ENCODE measurements at regions not wholly inside any gene's neighbourhood (a gene's known extent, or its start where the extent isn't known, plus 50 kb on each side); places are given as distances from the start of the nearest gene placed in this dataset.

DNA sequence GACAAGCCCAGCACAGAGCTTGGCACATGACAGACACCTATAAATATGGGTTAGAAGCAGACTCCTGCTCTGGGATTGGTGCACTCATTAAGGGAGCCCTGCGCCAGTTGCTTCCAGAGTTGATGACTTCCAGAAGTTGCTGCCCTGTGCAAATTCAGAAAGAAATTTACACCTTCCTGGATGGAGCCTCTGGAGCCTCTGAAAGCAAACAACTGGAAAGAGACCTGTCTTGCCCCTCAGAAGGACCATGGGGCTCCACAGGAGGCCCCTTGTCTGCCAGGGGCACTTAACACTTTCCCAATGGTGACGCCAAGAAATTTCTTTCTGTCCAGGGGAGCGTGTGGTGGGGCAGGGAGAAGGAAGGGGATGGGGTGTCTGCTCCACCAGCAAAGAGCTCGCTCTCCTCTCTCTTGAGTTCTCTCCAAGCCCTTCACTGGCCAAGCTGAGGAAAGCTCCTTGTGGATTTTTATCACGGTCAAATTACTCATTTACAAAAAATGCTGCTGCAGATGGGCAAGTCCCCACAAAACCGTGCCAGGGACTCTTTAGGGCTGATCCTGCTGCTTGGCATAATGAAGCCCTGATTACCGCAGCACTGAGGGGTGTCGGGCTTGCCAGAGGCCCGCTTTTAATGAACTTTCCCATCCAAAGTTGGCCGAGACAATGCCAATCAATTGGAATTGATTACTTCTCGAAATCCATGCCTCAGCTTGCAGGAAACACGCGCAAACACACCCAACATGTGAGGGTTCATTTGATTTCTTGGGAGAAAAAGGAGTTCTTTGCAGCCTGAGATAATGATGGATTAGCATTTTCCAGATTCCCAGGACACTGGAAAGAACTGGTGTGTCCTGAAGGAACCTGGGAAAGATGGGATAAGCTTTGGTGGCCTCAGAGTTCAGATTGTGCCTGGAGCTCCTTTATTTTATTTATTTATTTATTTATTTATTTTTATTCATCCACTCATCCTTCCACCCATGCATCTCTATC is 583.6 kb upstream of the CDH5 start:
- DNase-seq = no peak
- in situ Hi-C loops (cut with MboI; ENCODE audit: low pct_unique_long_range_greater_than_20kb, low sequenced_read_pairs) = no loop called here

DNA sequence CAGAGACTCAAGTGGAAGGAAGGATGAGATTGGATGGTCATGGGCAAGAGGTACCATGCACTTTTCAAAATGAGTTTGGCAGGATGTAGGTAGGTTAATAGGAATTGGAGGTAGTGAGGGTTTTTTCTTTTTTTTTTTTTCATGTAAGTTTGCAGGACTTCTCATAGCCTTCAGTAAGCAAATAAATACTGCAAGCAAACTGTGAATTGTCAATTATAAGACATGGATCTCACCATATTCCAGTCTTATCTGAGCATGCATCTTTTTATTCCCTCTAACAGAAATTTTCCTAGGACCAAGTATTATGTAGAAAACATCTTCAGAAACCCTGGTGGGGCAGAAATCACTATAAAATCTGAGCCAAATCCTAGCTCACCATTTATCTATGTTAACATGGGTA is 584.6 kb upstream of the CDH5 start:
- in situ Hi-C loops (cut with MboI; ENCODE audit: low pct_unique_long_range_greater_than_20kb, low sequenced_read_pairs) = no loop called here
- DNase-seq = no peak

DNA sequence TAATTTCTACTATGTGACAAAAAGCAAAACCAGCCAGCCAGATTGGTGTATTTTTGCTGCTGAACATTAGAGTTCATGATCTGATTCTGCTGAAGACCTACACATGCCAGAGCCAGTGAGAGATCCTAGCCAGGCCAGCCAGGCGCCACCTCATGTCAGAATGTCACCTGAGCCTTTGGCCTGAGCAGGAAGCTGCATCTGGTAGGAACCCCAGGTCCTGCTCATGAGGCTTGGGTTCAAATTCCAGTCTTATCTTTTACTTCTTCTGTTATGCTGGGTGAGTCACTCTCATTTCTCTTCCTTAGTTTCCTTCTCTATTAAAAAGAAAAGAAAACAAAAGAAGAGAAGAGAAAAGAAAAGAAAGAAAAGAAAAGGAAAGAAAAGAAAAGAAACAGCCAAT is 585.1 kb upstream of the CDH5 start:
- in situ Hi-C loops (cut with MboI; ENCODE audit: low pct_unique_long_range_greater_than_20kb, low sequenced_read_pairs) = no loop called here
- DNase-seq = no peak

DNA sequence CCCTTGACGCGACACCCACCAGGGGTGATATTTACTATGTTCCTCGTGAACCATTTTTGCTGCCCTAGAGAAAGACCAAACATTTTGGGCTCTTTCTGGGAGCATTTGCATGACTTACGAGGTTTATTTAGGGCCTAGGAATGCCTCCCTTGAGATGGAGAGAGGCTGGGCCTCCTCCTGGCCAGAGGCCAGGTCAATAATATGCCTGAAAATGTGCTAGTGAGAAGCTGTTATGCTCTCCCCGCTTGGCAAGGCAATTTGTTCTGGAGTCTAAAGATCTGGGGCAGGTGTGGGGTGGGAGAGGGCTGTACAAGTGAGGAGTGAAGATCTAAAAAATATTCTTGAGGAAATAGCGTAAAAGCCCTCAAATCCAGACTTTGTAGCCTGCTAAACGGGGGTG is 587.3 kb upstream of the CDH5 start:
- in situ Hi-C loops (cut with MboI; ENCODE audit: low pct_unique_long_range_greater_than_20kb, low sequenced_read_pairs) = no loop called here
- no peak for DNase-seq

DNA sequence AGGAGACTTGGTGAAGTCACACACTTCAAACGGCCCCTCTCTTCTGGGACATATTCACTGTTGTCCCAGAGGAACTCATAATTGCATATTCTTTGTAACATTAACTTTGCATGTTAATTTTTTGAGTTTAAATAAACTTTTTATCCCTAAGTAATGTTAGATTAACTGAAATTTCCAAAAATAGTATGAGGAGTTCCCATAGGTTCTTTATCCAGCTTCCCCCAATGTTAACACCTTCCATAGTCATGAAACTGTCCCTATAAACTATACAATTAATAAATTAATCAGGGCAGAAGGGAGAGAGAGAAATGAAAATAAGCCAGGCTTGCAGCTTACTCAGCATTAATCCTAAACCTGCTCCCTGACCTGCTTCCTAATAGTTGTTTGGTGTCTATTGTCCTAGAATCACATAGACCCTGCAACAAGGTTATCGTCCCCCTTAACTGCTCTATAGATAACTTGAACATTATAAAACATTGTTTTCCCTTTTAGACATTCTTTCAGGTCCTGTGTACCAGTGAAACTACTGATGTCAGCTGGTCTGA is 589.8 kb upstream of the CDH5 start:
- in situ Hi-C loops (cut with MboI; ENCODE audit: low pct_unique_long_range_greater_than_20kb, low sequenced_read_pairs) = no loop called here
- no peak for DNase-seq

DNA sequence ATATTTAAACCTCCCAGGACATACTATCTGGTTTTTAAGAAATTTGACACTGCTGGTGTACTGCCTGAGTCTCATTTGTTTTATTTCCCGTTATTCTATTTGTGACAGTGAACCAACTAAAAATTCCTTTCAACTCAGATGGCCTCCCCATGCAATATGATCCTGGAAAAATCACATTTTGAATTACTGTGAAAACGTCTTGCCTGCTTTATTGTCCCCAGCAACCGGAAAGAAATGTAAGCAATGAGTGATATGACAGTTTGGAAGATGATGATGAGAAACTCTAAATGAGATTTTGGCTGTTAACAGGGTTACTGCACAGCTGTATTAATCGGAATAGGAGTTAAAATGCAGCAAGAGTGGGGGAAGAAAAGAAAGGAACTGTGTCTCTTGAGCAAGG is 590.7 kb upstream of the CDH5 start:
- DNase-seq = no peak
- in situ Hi-C loops (cut with MboI; ENCODE audit: low pct_unique_long_range_greater_than_20kb, low sequenced_read_pairs) = no loop called here

DNA sequence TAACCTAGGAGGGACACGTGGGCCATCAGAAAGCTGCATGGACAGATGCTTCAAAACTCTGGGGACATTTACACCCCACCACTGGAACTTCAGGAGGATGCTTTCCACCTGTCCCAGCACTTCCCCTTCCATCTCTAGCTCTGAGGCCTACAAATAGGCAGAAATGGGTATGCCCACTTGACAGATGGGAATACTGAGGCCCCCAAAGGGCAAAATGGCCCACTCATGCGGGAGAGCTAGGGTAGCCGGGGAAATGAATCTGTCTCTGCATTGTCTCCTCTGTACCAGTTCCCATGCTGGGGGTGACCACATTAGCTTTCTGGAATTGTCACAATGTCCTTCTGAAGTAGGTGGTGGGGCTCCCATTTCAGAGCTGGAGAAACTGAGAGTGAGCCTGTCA is 592.1 kb upstream of the CDH5 start:
- in situ Hi-C loops (cut with MboI; ENCODE audit: low pct_unique_long_range_greater_than_20kb, low sequenced_read_pairs) = no loop called here
- no peak for DNase-seq

DNA sequence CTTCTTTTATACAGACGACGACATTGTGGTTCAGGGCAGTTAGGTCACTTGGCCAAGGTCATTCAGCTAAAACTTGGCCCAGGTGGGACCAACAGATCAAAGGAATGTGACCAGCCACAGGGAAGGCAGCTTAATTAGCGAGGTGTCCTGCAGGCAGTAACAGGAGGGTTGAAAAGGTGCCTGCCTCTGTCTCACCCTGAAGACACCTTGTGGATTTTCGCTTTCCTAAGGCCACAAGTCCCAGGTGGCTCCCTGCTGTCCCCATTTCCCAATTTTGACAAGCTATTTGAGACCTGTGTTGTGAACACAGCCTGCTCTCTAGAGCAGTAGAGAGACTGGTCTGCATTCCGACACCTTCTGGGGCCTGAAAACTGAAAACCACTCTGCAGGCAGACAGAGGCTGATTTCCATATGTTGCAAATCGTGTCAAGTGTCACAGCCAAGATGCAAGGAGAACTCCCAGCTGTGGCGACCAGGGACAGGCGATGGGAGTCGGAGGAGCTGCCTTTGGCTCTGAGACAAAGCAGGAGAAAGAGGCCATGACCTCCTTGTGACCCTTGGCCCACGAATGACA is 593.1 kb upstream of the CDH5 start:
- no peak for DNase-seq
- in situ Hi-C loops (cut with MboI; ENCODE audit: low pct_unique_long_range_greater_than_20kb, low sequenced_read_pairs) = no loop called here

DNA sequence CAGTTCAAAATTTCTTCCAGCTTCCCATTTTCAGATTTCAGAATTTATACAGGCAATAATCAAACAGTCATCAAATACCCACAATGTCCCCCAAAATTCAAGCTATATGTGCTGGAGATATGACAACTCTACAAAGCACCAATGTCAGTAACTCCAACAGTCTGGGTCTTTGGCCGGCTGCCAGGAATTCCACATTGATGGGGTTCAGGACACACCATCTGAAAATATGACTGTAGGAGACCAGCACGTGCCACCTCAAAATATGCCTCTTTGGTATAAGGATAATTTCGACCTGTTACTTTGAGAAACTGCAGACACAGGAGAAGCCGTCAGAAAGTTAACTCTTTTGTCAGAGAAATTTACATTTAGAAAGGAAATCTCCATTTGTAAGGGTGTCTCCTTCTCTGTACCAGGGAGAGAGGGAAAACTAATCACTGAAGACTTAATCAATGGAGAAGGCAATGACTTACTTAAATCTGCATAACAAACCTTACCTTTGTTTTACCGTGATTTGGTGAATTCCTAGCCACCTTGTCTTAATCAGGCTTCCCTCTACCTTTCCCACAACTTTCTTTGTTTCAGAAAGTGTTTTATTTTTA is 594.3 kb upstream of the CDH5 start:
- DNase-seq = no peak
- in situ Hi-C loops (cut with MboI; ENCODE audit: low pct_unique_long_range_greater_than_20kb, low sequenced_read_pairs) = no loop called here

DNA sequence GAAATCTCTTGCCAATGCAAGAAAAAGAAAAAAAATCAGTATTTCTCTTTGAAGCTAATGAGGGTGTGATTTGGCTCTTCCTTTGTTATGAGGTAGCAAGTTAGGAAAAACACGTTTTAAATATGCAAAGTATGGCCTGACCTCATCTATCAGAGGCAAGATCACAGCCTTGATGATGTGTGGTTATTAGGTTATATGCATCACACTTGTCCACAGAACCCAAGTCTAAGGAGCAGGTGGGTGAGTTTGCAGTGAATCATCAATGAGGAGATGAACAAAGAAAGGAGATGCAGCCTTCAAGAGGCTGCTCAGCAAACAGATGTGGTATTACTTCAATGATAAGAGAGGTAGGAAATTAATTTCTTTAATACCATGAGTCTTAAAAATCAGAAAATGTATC is 594.8 kb upstream of the CDH5 start:
- DNase-seq = no peak

DNA sequence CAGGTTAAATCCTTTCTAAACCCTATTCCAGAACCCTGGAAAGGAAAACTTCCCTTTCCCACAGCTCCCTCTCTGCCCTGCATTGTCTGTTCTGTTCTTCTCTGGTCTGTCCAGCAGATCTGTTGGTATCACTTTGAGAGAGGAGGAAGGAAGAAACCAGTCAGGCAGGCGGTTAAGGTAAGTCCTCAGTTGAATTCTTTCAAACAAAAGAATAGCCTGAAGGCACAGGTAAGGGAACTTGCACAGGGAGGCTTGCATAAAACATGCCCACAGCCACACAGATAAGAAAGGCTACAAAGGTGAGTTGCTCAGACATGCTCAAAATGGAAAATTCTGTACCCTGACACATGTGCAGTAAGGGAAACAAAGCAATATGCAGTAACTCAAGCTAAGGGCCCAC is 595.7 kb upstream of the CDH5 start:
- in situ Hi-C loops (cut with MboI; ENCODE audit: low pct_unique_long_range_greater_than_20kb, low sequenced_read_pairs) = no loop called here
- DNase-seq = no peak

More for the DNA sequence above, 594.8 kb upstream of the CDH5 start:
- in situ Hi-C loops (cut with MboI; ENCODE audit: low pct_unique_long_range_greater_than_20kb, low sequenced_read_pairs) = no loop called here

DNA sequence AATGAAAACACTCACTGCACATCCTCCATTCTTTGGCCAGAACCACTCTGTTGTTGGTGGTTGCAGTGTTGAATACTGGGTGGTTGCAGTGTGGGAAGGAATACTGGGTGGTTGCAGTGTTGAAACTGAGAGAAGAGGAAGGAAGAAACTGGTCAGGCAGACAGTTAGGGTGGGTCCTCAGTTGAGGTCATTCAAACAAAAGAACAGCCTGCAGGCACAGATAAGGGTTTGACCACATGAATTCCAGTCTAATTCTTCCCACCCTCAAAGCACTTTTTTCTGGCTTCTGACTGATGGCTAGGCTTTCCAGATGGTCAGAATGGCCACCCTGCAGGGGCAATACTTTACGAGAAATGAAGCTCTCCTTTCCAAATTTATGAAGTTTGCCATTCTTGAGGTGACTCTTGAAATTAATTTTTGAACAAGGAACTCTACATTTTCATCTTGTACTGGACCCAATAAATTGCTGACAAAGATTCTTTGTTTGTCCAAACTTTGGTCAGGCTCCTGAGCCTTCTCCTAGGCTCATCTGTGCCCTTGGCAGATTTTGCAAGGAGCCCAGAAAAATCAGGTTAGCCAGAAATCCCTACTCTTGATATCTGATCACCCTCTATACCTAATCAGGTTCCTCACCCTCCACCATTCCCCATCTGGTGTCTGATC is 596.6 kb upstream of the CDH5 start:
- peak; percentile 12 for DNase-seq
- in situ Hi-C loops (cut with MboI; ENCODE audit: low pct_unique_long_range_greater_than_20kb, low sequenced_read_pairs) = no loop called here

DNA sequence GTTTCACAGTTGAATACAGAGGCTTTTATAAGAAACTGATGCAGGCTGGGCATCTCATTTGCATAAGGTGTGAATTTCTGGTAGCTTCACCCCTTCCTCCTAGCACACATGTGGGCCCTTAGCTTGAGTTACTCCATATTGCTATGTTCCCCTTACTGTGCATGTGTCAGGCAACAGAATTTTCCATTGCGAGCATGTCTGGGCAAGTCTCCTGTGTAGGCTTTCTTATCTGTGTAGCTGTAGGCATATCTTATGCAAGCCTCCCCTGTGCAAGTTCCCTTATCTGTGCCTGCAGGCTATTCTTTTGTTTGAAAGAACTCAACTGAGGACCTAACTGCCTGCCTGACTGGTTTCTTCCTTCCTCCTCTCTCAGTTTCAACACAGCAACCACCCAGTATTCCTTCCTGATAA is 597.4 kb upstream of the CDH5 start:
- in situ Hi-C loops (cut with MboI; ENCODE audit: low pct_unique_long_range_greater_than_20kb, low sequenced_read_pairs) = no loop called here
- DNase-seq = peak; percentile 54

DNA sequence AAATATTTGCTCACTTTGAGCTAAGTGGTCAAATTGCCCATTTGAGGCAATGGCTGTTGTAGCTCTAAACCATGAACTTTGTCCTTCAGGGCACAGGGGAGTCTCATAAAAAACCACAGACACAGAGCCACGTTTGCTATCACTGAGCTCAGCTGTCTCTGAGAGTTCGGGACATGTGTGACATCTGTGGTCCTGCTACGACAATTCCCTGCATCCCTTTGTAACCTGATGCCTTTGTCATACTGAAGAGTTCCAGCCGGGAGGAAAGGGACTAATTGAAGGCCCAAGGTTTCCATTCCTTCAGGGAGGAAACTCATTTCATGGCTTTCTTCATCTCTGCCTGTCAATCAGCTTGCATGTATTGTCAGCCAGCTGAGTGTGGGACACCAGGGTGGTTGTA is 599.4 kb upstream of the CDH5 start:
- in situ Hi-C loops (cut with MboI; ENCODE audit: low pct_unique_long_range_greater_than_20kb, low sequenced_read_pairs) = no loop called here
- DNase-seq = no peak

DNA sequence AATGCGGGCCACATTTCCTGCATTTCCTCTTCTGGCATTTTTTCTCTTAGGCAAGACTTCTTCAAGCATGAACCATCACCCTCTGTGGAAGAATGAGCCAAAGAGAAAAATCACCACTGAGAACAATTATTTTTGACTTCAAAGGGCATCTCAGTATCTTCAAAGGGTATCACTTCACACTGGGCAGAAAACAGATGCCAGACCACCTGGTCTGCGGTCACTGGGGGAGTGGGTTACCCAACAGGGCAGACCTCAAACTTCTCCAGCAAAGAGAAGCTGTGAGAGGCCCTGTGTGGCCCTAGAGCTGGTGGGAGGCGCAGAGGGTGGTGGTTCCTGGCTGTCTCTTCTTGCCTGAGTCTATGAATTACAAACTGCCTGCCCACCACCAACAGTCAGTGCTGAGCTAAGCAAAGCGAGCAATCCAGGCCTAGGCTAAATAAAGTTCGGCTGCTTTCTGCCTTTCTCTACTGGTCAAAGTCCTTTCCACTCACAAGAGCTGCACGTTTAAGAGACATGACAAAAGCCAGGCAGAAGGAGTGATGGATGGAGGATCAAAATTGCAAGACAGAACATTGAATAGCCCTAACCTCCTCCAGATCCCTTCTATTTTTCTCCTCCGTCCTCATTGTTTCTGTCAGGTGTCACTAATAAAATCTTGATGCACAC is 602.7 kb upstream of the CDH5 start:
- DNase-seq = peak; percentile 16
- in situ Hi-C loops (cut with MboI; ENCODE audit: low pct_unique_long_range_greater_than_20kb, low sequenced_read_pairs) = no loop called here

DNA sequence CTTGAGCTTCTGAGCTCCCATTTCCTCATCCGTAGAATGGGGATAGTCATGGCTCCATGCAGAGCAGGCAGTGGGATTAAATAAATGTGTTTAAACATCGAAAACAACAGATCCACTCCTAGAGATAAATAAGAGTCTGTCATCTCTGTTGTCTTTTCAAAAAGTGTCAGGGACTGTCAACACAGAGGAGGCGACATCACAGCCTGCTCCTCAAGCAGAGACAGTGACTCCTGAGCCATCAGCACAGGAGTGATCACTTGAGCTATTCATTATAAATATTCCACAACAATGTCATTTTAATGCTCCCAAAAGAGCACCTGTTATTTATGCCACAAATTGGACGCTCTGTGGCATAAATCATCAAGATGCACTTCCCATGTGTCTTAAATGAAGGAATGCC is 605.6 kb upstream of the CDH5 start:
- in situ Hi-C loops (cut with MboI; ENCODE audit: low pct_unique_long_range_greater_than_20kb, low sequenced_read_pairs) = no loop called here
- no peak for DNase-seq

DNA sequence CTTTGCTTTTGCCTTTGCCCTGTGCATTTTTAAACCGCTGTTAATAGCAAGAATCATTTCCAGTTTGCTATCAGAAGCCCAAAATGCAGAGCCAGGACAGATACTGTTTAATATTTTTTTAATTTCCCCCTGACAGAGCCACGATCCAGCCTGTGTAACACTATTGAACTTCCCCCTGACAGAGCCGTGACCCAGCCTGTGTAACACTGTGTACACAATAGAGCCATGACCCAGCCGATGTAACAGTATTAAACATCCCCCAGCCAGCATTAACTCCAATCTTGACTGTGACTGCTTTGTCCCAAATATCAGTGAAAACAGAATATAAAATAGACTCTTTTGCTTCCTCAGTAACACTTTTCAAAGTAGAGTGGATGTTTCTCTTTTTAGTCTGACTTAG is 607.9 kb upstream of the CDH5 start:
- DNase-seq = no peak
- in situ Hi-C loops (cut with MboI; ENCODE audit: low pct_unique_long_range_greater_than_20kb, low sequenced_read_pairs) = no loop called here

DNA sequence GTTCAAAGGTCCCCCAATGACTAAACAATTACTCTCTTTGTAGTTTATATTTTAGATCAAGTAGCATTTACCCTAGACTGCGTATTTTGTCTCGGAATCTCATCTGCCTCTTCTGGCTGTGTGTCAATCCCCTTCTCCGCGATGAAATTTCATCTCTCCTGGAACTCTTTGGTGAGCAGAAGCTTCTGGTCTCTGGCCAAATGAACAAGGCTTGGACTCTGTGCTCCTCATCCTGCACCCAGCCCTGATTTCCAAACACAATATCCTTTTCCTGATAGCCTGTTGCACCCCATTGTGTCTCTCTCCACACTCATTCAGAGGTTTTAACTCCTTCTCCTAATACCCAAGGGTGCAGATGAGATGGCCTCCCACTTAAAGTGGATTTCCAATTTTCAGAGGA is 609.4 kb upstream of the CDH5 start:
- no peak for DNase-seq
- in situ Hi-C loops (cut with MboI; ENCODE audit: low pct_unique_long_range_greater_than_20kb, low sequenced_read_pairs) = no loop called here

DNA sequence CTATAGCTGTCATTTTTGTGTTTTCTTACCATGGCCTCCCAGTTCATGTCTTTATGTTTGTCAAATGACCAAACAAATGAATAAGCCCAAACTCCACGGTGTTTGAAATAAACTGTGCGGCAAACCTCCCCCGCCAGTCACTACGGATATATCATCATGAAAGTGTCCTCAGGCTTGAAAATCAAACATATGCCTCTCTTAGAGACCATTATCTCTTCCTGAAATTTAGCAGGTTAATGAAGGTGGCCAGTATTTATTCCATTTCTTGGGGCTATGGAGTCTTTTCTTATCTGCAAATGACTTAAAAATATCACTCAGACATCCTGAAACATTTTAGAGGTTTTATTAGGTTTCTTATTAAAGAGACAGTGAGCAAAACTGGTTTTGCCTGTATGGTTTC is 610.3 kb upstream of the CDH5 start:
- in situ Hi-C loops (cut with MboI; ENCODE audit: low pct_unique_long_range_greater_than_20kb, low sequenced_read_pairs) = no loop called here
- no peak for DNase-seq
